ENCODE measurements at regions not wholly inside any gene's neighbourhood (a gene's known extent, or its start where the extent isn't known, plus 50 kb on each side); places are given as distances from the start of the nearest gene placed in this dataset.

GRCh38 chr4:155604718-155605626 is 61.7 kb upstream of the GUCY1A1 start:
- no peak for FAIRE-seq

DNA sequence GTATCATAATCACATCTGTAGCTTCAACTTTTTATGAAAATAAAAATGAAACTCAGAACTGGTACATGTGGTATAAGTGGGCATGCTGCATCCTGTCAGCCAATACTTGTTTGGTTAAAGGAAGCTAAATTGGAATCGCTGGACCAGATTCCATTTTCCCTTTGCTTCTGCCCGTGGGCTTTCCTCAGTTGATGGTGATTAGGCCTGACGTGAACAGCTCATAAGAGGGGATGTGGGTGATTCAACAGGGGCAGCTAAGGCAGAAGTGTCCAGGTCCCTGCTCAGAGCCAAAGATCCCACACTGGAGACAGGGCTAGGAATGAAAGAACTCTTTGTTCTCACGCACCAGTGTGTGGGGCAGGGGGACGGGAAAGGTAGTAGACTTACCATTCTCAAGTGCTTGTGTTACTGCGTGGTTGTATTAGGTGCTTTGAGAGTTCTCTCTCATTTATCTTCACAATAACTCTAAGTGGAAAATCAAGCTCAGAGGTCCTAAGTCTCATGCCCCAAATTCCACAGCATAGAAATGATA is 63.2 kb upstream of the GUCY1A1 start:
- DNase-seq (ENCODE audit: insufficient read length, low spot score) (no peak), FAIRE-seq (no peak)
- TF ChIP-seq POLR2A (IDR thresholded peaks at IDR 0.05; ENCODE audit: low read depth, low read length) (no peak), TAF1 (IDR thresholded peaks at IDR 0.05; ENCODE audit: low read depth, low read length) (no peak), POLR2AphosphoS5 (IDR thresholded peaks at IDR 0.05; ENCODE audit: low read depth, low read length) (no peak), SPI1 (IDR thresholded peaks at IDR 0.05; ENCODE audit: low read depth, low read length) (no peak), PAX5 (IDR thresholded peaks at IDR 0.05; ENCODE audit: insufficient read depth, low read length, severe bottlenecking) (no peak), POU2F2 (IDR thresholded peaks at IDR 0.05; ENCODE audit: low read depth, low read length) (no peak)

More at GRCh38 chr4:155604718-155605626, 61.7 kb upstream of the GUCY1A1 start:
- TF ChIP-seq TAF1 (IDR thresholded peaks at IDR 0.05; ENCODE audit: low read depth, low read length) (no peak), PAX5 (IDR thresholded peaks at IDR 0.05; ENCODE audit: insufficient read depth, low read length, severe bottlenecking) (no peak), SPI1 (IDR thresholded peaks at IDR 0.05; ENCODE audit: low read depth, low read length) (no peak), POLR2A (IDR thresholded peaks at IDR 0.05; ENCODE audit: low read depth, low read length) (no peak), POU2F2 (IDR thresholded peaks at IDR 0.05; ENCODE audit: low read depth, low read length) (no peak), POLR2AphosphoS5 (IDR thresholded peaks at IDR 0.05; ENCODE audit: low read depth, low read length) (no peak)
- DNase-seq (ENCODE audit: insufficient read length, low spot score), result no peak

- TF ChIP-seq TAF1 (IDR thresholded peaks at IDR 0.05; ENCODE audit: low read depth, low read length) (no peak), POU2F2 (IDR thresholded peaks at IDR 0.05; ENCODE audit: low read depth, low read length) (no peak), PAX5 (IDR thresholded peaks at IDR 0.05; ENCODE audit: insufficient read depth, low read length, severe bottlenecking) (no peak), POLR2A (IDR thresholded peaks at IDR 0.05; ENCODE audit: low read depth, low read length) (no peak), POLR2AphosphoS5 (IDR thresholded peaks at IDR 0.05; ENCODE audit: low read depth, low read length) (no peak), SPI1 (IDR thresholded peaks at IDR 0.05; ENCODE audit: low read depth, low read length) (no peak)
- DNase-seq (ENCODE audit: insufficient read length, low spot score) (no peak), FAIRE-seq (no peak)
Measured at GRCh38 chr4:155602351-155603140, 64.1 kb upstream of the GUCY1A1 start.

DNA sequence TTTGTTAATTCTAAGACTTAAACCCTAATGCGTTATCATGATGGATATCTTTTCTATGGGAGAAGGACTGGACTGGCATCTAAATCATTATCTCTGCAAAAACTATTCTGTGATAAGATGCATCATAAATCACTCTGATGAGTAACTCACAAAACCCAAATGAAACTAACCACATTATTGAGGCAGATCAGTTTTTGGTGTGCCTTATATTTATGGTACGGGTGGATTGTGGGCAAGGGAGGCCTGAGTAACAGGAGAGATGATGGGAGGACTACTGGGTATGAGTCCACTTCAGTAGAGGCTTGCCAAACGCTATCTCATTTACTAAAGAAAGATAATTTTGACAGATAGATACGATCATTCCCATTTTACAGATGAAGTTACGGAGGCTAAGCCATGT is 66.4 kb upstream of the GUCY1A1 start:
- no peak for DNase-seq (ENCODE audit: insufficient read length, low spot score)
- TF ChIP-seq POLR2A (IDR thresholded peaks at IDR 0.05; ENCODE audit: low read depth, low read length), result no peak
- no peak for TF ChIP-seq PAX5 (IDR thresholded peaks at IDR 0.05; ENCODE audit: insufficient read depth, low read length, severe bottlenecking)
- no peak for TF ChIP-seq POU2F2 (IDR thresholded peaks at IDR 0.05; ENCODE audit: low read depth, low read length)
- no peak for TF ChIP-seq TAF1 (IDR thresholded peaks at IDR 0.05; ENCODE audit: low read depth, low read length)
- TF ChIP-seq SPI1 (IDR thresholded peaks at IDR 0.05; ENCODE audit: low read depth, low read length), result no peak
- no peak for TF ChIP-seq POLR2AphosphoS5 (IDR thresholded peaks at IDR 0.05; ENCODE audit: low read depth, low read length)
- no peak for FAIRE-seq

DNA sequence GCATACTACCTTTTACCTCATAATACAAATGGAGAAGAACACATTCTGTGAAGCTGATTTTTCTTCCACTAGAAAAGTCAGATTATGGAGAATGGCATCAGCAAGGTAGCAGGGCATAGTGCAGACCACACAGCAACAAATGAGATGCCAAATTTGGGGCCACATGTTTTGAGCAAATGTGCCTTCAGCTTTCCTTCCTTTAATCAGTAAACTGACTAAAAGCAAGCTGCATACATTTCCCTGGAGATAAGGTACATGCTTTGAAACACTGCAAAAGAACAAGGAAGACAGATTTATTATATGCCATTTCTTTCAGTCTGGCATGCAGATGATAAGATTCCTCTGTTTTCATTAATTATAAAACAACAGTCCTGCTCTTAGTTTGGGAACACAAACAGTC is 67.1 kb upstream of the GUCY1A1 start:
- FAIRE-seq (no peak), DNase-seq (ENCODE audit: insufficient read length, low spot score) (no peak)
- no peak for TF ChIP-seq TAF1 (IDR thresholded peaks at IDR 0.05; ENCODE audit: low read depth, low read length)
- TF ChIP-seq PAX5 (IDR thresholded peaks at IDR 0.05; ENCODE audit: insufficient read depth, low read length, severe bottlenecking), result no peak
- TF ChIP-seq POLR2A (IDR thresholded peaks at IDR 0.05; ENCODE audit: low read depth, low read length), result no peak
- no peak for TF ChIP-seq POU2F2 (IDR thresholded peaks at IDR 0.05; ENCODE audit: low read depth, low read length)
- TF ChIP-seq POLR2AphosphoS5 (IDR thresholded peaks at IDR 0.05; ENCODE audit: low read depth, low read length), result no peak
- no peak for TF ChIP-seq SPI1 (IDR thresholded peaks at IDR 0.05; ENCODE audit: low read depth, low read length)

- TF ChIP-seq POLR2AphosphoS5 (IDR thresholded peaks at IDR 0.05; ENCODE audit: low read depth, low read length) (no peak), POU2F2 (IDR thresholded peaks at IDR 0.05; ENCODE audit: low read depth, low read length) (no peak), TAF1 (IDR thresholded peaks at IDR 0.05; ENCODE audit: low read depth, low read length) (no peak), SPI1 (IDR thresholded peaks at IDR 0.05; ENCODE audit: low read depth, low read length) (no peak), POLR2A (IDR thresholded peaks at IDR 0.05; ENCODE audit: low read depth, low read length) (no peak), PAX5 (IDR thresholded peaks at IDR 0.05; ENCODE audit: insufficient read depth, low read length, severe bottlenecking) (no peak)
- DNase-seq (ENCODE audit: insufficient read length, low spot score) (no peak), FAIRE-seq (no peak)
Measured at GRCh38 chr4:155599085-155599484, 67.6 kb upstream of the GUCY1A1 start.

- DNase-seq (ENCODE audit: insufficient read length, low spot score), result no peak
- FAIRE-seq, result no peak
- no peak for TF ChIP-seq POLR2AphosphoS5 (IDR thresholded peaks at IDR 0.05; ENCODE audit: low read depth, low read length)
- no peak for TF ChIP-seq SPI1 (IDR thresholded peaks at IDR 0.05; ENCODE audit: low read depth, low read length)
- TF ChIP-seq POU2F2 (IDR thresholded peaks at IDR 0.05; ENCODE audit: low read depth, low read length), result no peak
- no peak for TF ChIP-seq TAF1 (IDR thresholded peaks at IDR 0.05; ENCODE audit: low read depth, low read length)
- TF ChIP-seq PAX5 (IDR thresholded peaks at IDR 0.05; ENCODE audit: insufficient read depth, low read length, severe bottlenecking), result no peak
- no peak for TF ChIP-seq POLR2A (IDR thresholded peaks at IDR 0.05; ENCODE audit: low read depth, low read length)
Measured at GRCh38 chr4:155597933-155598451, 68.7 kb upstream of the GUCY1A1 start.

DNA sequence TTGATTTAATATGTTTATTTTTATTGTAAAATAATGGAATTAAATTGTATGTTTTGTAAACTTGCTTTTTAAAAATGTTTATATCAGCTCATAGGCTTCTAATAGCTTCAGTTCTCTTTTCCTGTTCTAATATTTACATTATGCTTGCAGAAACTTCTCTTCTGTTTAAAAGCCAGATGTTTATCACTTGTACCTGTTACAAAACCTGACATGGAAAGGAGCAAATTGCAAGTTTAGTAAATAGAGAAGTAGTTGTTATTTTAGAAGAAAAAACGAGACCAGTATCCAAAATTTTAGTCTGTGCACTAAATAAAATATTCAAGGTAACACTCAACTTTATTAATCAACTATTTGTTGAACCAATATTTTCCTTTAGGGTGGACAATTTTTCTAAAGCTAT is 69.4 kb upstream of the GUCY1A1 start:
- FAIRE-seq (no peak), DNase-seq (ENCODE audit: insufficient read length, low spot score) (no peak)
- no peak for TF ChIP-seq POLR2A (IDR thresholded peaks at IDR 0.05; ENCODE audit: low read depth, low read length)
- no peak for TF ChIP-seq SPI1 (IDR thresholded peaks at IDR 0.05; ENCODE audit: low read depth, low read length)
- TF ChIP-seq POLR2AphosphoS5 (IDR thresholded peaks at IDR 0.05; ENCODE audit: low read depth, low read length), result no peak
- no peak for TF ChIP-seq PAX5 (IDR thresholded peaks at IDR 0.05; ENCODE audit: insufficient read depth, low read length, severe bottlenecking)
